T-cell (primary cell): ENCODE measurements at regions not wholly inside any gene's neighbourhood (a gene's known extent, or its start where the extent isn't known, plus 50 kb on each side); places are given as distances from the start of the nearest gene placed in this dataset.

ENCODE experiments used
- ATAC-seq, 4 experiments: fragments of 200-7000 bp in 3 of 4; fragments of 150-1000 bp in 1 of 4; cut with Tn5 transposase; replicated peaks in 1 of 4; 1 replicate in 3 of 4; 2 replicates in 1 of 4; pipeline ENCODE4 v1.10.0; 2021; ENCODE audit warnings: moderate library complexity in 3 of 4, mild to moderate bottlenecking in 2 of 4, moderate number of reproducible peaks in 1 of 4
- CTCF ChIA-PET, 2 donors: fragments of 300-600 bp; sonication (Branson Sonifier 250); formaldehyde crosslinking; loops; one replicate each; lab custom pipeline; 2022; ENCODE audit warnings: antibody characterized with exemption in 2 of 2; lab: Charles Lee
- POLR2A ChIA-PET, 2 donors: fragments of 300-600 bp; sonication (Branson Sonifier 250); formaldehyde crosslinking; loops; one replicate each; lab custom pipeline; 2022; ENCODE audit warnings: antibody characterized with exemption in 2 of 2; lab: Charles Lee
- DNase-seq, 35 experiments: peaks; one replicate each; pipeline versions ENCODE4 v3.0.0 to v3.0.0-alpha.2; 2013 to 2023
- H3K27ac ChIP-seq: one replicate; pipeline ENCODE4 v1.5.1; 2013; ENCODE audit warnings: low read length
- H3K27me3 ChIP-seq, 2 experiments: replicated peaks in 1 of 2; 1 replicate in 1 of 2; 2 replicates in 1 of 2; pipeline versions ENCODE4 v1.6.1 to v1.7.0; 2013; ENCODE audit warnings: low read length in 1 of 2, mixed read lengths in 1 of 2; ENCODE audit not compliant: control insufficient read depth in 2 of 2, insufficient read depth in 2 of 2; ENCODE audit errors: extremely low read depth in 1 of 2
- H3K36me3 ChIP-seq, 2 donors: 1 replicate in 1 of 2; 2 replicates in 1 of 2; pipeline versions ENCODE4 v1.6.1 to v1.7.0; 2013; ENCODE audit warnings: low read length in 1 of 2; ENCODE audit not compliant: control insufficient read depth in 2 of 2, insufficient read depth in 1 of 2; ENCODE audit errors: extremely low read depth in 1 of 2
- H3K4me1 ChIP-seq, 2 experiments: 1 replicate in 1 of 2; 2 replicates in 1 of 2; pipeline versions ENCODE4 v1.6.1 to v1.7.0; 2013; ENCODE audit warnings: low read length in 2 of 2, mixed read lengths in 1 of 2; ENCODE audit not compliant: insufficient read depth in 2 of 2, control insufficient read depth in 1 of 2; ENCODE audit errors: extremely low read depth in 1 of 2
- H3K4me3 ChIP-seq, 2 donors: 1 replicate in 1 of 2; 2 replicates in 1 of 2; pipeline versions ENCODE4 v1.5.1 to v1.7.0; 2013; ENCODE audit warnings: mild to moderate bottlenecking in 2 of 2, low read length in 1 of 2, moderate library complexity in 1 of 2; ENCODE audit not compliant: control insufficient read depth in 1 of 2; ENCODE audit errors: extremely low read depth in 1 of 2
- H3K9me3 ChIP-seq: 2 replicates; pipeline ENCODE4 v1.7.0; 2013
- H3K27ac Mint-ChIP-seq, 2 donors: one replicate each; pipeline ENCODE4 v1.8.0; 2020 to 2021; ENCODE audit warnings: mild to moderate bottlenecking in 2 of 2, mixed read lengths in 2 of 2
- H3K27me3 Mint-ChIP-seq, 2 donors: one replicate each; pipeline ENCODE4 v1.8.0; 2021 to 2022; ENCODE audit warnings: mixed read lengths in 2 of 2
- H3K36me3 Mint-ChIP-seq: one replicate; pipeline ENCODE4 v1.8.0; 2021; ENCODE audit warnings: mixed read lengths
- H3K4me1 Mint-ChIP-seq, 3 donors: one replicate each; pipeline ENCODE4 v1.8.0; 2020 to 2022; ENCODE audit warnings: mixed read lengths in 3 of 3, mild to moderate bottlenecking in 1 of 3
- H3K4me3 Mint-ChIP-seq, 3 donors: one replicate each; pipeline ENCODE4 v1.8.0; 2020 to 2022; ENCODE audit warnings: mild to moderate bottlenecking in 3 of 3, mixed read lengths in 3 of 3, moderate library complexity in 3 of 3
- H3K9me3 Mint-ChIP-seq, 3 donors: one replicate each; pipeline ENCODE4 v1.8.0; 2020 to 2022; ENCODE audit warnings: mixed read lengths in 3 of 3
- WGBS: methylation state at CpG from one replicate; pipeline ENCODE4 v1.1.5; 2013; ENCODE audit warnings: missing lambda C conversion rate; ENCODE audit not compliant: insufficient coverage; 5-methylcytosine and 5-hydroxymethylcytosine counted together

DNA sequence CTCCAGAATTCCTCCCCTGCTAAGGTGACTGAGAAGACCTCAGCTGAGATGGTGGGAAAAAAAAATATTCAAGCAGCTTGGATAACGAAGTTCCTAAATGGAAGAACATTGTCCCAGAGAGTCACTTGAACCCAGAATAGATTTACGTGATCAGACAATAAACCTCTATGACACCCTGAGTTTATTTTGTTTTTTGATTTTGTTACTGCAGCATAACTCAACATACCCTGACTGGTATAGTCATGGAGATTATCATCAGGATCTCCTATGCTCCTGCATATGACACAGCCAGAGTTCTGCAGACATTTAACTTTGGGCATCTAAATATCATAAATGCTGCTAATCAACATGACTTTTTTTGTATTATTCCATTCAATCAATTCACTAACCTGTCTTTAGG lies 282.9 kb downstream of the RASEF start:
- DNase-seq (no peak), ATAC-seq (no peak)
- Histone ChIP-seq H3K36me3 (no peaks in the 10 kb centered on the region), H3K27me3 (no peaks in the 10 kb centered on the region), H3K4me1 (no peaks in the 10 kb centered on the region), H3K9me3 (no peaks in the 10 kb centered on the region), H3K4me3 (no peak overlapping the region), H3K27ac (no peak overlapping the region)
- Mint-ChIP-seq H3K27me3 (no peaks in the 10 kb centered on the region), H3K36me3 (no peaks in the 10 kb centered on the region), H3K4me1 (no peaks in the 10 kb centered on the region), H3K27ac (no peak overlapping the region), H3K9me3 (peaks cover 0 to 5% (median 3%) of the 10 kb centered on the region in 3 donors), H3K4me3 (no peak overlapping the region)
- CTCF ChIA-PET = no interaction called here
- POLR2A ChIA-PET = no interaction called here
- WGBS = no CpG with 5 or more reads among the region's 2 CpGs

DNA sequence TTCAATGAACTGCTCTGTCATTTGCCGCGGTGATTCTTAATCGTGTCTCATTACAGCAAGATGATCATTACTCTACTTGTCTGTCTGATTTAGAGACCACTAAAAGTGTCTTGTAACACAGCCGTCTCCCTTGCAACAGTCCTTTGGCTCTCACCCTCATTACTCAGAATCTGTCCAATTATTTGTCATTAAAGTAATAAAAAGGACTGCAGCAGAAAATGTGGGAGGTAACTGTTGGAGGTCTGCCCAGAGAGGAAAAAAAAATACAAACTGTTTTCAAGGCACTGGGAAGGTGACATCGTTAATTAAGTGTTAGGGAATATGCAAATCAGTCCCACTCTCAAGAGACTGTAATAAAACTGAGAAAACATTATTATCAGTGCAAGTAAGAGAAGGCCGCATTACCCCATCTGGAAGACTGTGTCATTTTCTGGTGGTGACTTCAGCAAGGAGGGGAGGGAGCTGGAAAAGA lies 281.0 kb downstream of the RASEF start:
- Histone ChIP-seq H3K36me3 (no peaks in the 10 kb centered on the region), H3K27me3 (no peaks in the 10 kb centered on the region), H3K27ac (no peak overlapping the region), H3K9me3 (no peaks in the 10 kb centered on the region), H3K4me1 (no peaks in the 10 kb centered on the region), H3K4me3 (no peak overlapping the region)
- no peaks in the 10 kb centered on the region for H3K36me3 Mint-ChIP-seq
- POLR2A ChIA-PET = no interaction called here
- no peak overlapping the region for H3K4me3 Mint-ChIP-seq
- no peak overlapping the region for H3K27ac Mint-ChIP-seq
- ATAC-seq (no peak), DNase-seq (no peak)
- peaks cover 0 to 3% (median 3%) of the 10 kb centered on the region in 3 donors for H3K9me3 Mint-ChIP-seq
- WGBS = 92% methylated on average over 2 of the region's 6 CpGs
- no peaks in the 10 kb centered on the region for H3K4me1 Mint-ChIP-seq
- CTCF ChIA-PET = no interaction called here
- H3K27me3 Mint-ChIP-seq = no peaks in the 10 kb centered on the region

DNA sequence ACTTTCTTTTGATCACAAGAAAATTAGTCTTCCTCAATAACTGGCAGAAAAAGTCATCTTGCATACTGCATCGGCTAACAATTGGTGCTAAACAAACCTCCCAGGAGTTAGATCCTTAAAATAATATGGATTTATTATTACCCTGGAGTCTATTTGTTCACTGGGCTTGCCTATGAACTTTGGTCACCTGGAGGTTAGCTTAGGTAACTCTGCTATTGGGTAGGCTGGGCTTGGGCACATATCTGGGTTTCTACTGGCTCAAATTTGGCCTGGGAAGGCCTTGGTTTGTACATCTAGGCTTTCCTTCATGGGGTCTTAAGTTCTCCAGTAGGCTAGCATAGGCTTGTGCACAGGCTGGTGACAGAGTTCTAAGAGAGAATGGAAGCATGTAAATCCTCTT lies 279.9 kb downstream of the RASEF start:
- DNase-seq (no peak), ATAC-seq (no peak)
- H3K4me3 Mint-ChIP-seq = no peak overlapping the region
- H3K27me3 Mint-ChIP-seq = no peaks in the 10 kb centered on the region
- ChIA-PET POLR2A (interaction anchor here in 1 of 2 donors (0.5 kb wide), 1 partner anchor 955 kb away, joined by 3 read pairs; no protein-coding TSS in a partner anchor), CTCF (no interaction called here)
- H3K4me1 Mint-ChIP-seq = no peaks in the 10 kb centered on the region
- no peak overlapping the region for H3K27ac Mint-ChIP-seq
- Histone ChIP-seq H3K27ac (no peak overlapping the region), H3K27me3 (no peaks in the 10 kb centered on the region), H3K9me3 (no peaks in the 10 kb centered on the region), H3K4me1 (no peaks in the 10 kb centered on the region), H3K36me3 (no peaks in the 10 kb centered on the region), H3K4me3 (no peak overlapping the region)
- H3K9me3 Mint-ChIP-seq = peaks cover 0 to 3% (median 3%) of the 10 kb centered on the region in 3 donors
- no CpG with 5 or more reads among the region's 1 CpG for WGBS
- H3K36me3 Mint-ChIP-seq = no peaks in the 10 kb centered on the region

DNA sequence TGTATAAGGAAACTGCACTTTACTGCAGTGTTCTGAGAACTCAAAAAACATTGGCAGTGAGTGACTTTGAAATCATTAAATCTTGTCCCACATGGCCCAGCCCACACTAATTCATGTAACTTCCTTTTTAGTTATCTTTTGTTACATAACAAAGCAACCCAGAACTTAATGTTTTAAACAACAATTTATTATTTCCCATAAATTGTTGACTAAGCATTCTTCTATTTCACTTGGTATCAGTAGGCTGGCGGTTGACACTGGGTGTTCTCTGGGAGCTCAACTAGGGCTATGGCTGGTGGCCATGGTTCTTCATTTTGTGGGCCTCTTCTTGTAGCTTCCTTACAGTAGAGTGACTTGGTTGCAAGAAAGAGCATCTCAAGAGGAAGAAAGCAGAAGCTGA lies 278.4 kb downstream of the RASEF start:
- WGBS = no CpG with 5 or more reads among the region's 1 CpG
- no peak overlapping the region for H3K4me3 Mint-ChIP-seq
- Histone ChIP-seq H3K4me1 (no peaks in the 10 kb centered on the region), H3K9me3 (no peaks in the 10 kb centered on the region), H3K27me3 (no peaks in the 10 kb centered on the region), H3K27ac (no peak overlapping the region), H3K36me3 (no peaks in the 10 kb centered on the region), H3K4me3 (no peak overlapping the region)
- no peaks in the 10 kb centered on the region for H3K36me3 Mint-ChIP-seq
- no peak for DNase-seq
- ChIA-PET POLR2A (no interaction called here), CTCF (no interaction called here)
- H3K9me3 Mint-ChIP-seq = peaks cover 3 to 9% (median 3%) of the 10 kb centered on the region in 3 donors
- H3K27me3 Mint-ChIP-seq = no peaks in the 10 kb centered on the region
- H3K27ac Mint-ChIP-seq = no peak overlapping the region
- H3K4me1 Mint-ChIP-seq = no peaks in the 10 kb centered on the region
- ATAC-seq = no peak

DNA sequence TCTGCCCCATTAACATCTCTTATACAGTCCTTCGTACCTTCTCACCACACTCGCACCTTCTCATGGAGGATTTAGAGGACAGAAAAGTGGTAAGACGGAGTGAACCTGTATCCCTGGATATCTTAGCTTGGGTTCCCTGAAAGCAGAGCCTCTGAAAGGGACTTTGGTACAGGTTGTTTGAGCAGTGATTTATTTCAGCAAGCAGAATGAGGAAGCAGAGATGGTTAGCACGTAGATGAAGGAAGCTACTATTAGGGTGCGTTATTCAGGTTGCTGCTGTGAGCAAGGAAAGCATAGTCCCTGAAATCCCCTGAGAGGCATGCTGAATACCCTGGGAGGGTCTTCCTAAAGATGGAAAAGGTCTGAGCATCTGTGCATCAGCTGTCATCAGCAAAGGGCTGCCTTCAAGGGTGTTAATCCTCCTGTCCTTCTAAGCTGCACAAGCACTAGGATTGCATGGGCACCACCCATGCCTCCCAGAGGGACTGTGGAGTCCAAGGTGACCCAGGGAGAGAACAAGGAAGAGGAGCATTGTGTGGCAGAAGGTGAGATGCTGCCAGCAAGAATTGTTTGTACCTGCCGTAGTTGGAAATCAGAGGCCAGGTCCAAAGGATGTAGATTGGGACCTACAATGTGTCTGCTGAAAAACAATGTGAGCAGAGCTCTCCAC lies 273.7 kb downstream of the RASEF start:
- no peak overlapping the region for H3K4me3 Mint-ChIP-seq
- no peak overlapping the region for H3K4me3 ChIP-seq
- H3K27me3 Mint-ChIP-seq = no peaks in the 10 kb centered on the region
- DNase-seq (no peak), ATAC-seq (no peak)
- no peaks in the 10 kb centered on the region for H3K9me3 ChIP-seq
- ChIA-PET POLR2A (no interaction called here), CTCF (interaction anchor here in 1 of 2 donors (0.7 kb wide), 1 partner anchor 75 kb away, joined by 4 read pairs; no protein-coding TSS in a partner anchor)
- H3K4me1 Mint-ChIP-seq = no peaks in the 10 kb centered on the region
- peaks cover 0 to 4% of the 10 kb centered on the region in 2 experiments for H3K4me1 ChIP-seq
- no peaks in the 10 kb centered on the region for H3K36me3 ChIP-seq
- no peaks in the 10 kb centered on the region for H3K36me3 Mint-ChIP-seq
- H3K27me3 ChIP-seq = no peaks in the 10 kb centered on the region
- H3K9me3 Mint-ChIP-seq = peaks cover 0 to 9% (median 0%) of the 10 kb centered on the region in 3 donors
- WGBS = 84% methylated on average over 3 of the region's 6 CpGs
- H3K27ac Mint-ChIP-seq = no peak overlapping the region
- no peak overlapping the region for H3K27ac ChIP-seq

DNA sequence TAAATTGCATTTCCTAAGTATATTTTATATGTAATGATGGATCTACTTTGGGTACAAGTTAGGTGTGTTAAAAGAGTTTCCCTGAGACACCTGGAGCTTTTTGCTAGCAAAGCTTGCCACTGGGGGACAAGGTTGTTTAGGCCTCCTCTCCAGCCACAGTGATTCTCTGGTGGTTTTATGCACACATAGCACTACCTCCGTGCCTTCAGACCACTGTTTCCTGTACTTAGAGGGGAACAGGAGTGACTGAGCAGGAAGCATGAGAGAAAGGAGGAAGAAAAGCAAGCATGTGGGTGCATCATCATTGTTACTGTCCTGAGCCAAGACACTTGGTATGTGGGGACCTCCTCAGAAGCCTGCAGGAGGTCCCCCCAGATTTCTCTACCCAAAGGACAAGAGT lies 272.1 kb downstream of the RASEF start:
- DNase-seq = no peak
- Mint-ChIP-seq H3K27me3 (no peaks in the 10 kb centered on the region), H3K9me3 (peaks cover 0 to 16% (median 0%) of the 10 kb centered on the region in 3 donors), H3K4me1 (no peaks in the 10 kb centered on the region), H3K27ac (no peak overlapping the region), H3K36me3 (no peaks in the 10 kb centered on the region), H3K4me3 (no peak overlapping the region)
- Histone ChIP-seq H3K27me3 (no peaks in the 10 kb centered on the region), H3K36me3 (no peaks in the 10 kb centered on the region), H3K9me3 (no peaks in the 10 kb centered on the region), H3K4me3 (no peak overlapping the region), H3K27ac (no peak overlapping the region), H3K4me1 (peaks cover 0 to 4% of the 10 kb centered on the region in 2 experiments)
- ChIA-PET POLR2A (no interaction called here), CTCF (no interaction called here)
- ATAC-seq = no peak
- no CpG with 5 or more reads among the region's 1 CpG for WGBS
